GM12878 (cell line): ENCODE measurements at regions not wholly inside any gene's neighbourhood (a gene's known extent, or its start where the extent isn't known, plus 50 kb on each side); places are given as distances from the start of the nearest gene placed in this dataset.

Experiments
- ATAC-seq: fragments of 200-7000 bp; cut with Tn5 transposase; 3 replicates; pipeline ENCODE4 v1.9.1; 2020; ENCODE audit warnings: mild to moderate bottlenecking, moderate library complexity
- BruUV-seq: library from RNA; stranded (reverse); fragments of 400-500 nt; replicated peaks from 2 replicates; lab custom pipeline; 2021; lab: Mats Ljungman, UMichigan
- CTCF ChIA-PET: fragments of 300-600 bp; sonication (Branson Sonifier 250); formaldehyde crosslinking; extraction: SDS; loops from one replicate; lab custom pipeline; 2021; ENCODE audit warnings: inconsistent platforms; lab: Yijun Ruan, JAX
- POLR2A ChIA-PET: fragments of 350-600 bp; formaldehyde crosslinking; extraction: SDS; loops from one replicate; lab custom pipeline; 2021; ENCODE audit warnings: inconsistent platforms; lab: Charles Lee
- RAD21 ChIA-PET: fragments of 300-600 bp; sonication (Branson Sonifier 250); formaldehyde crosslinking; loops from one replicate; lab custom pipeline; 2023; ENCODE audit warnings: antibody characterized with exemption; ENCODE audit not compliant: unreplicated experiment; lab: Charles Lee
- SMC1A ChIA-PET: fragments of 300-600 bp; sonication (Branson Sonifier 250); formaldehyde crosslinking; loops from one replicate; lab custom pipeline; 2023; ENCODE audit not compliant: unreplicated experiment, uncharacterized antibody; lab: Charles Lee
- DNase-seq: peaks from one replicate; pipeline ENCODE4 v3.0.0-alpha.2; 2011; ENCODE audit warnings: low read depth, low spot score
- FAIRE-seq: peaks from 3 replicates; lab custom pipeline; 2011; peaks lifted over from hg19 to GRCh38; lab: Jason Lieb, UNC
- H2AFZ ChIP-seq: 2 replicates; pipeline ENCODE4 v1.6.0; 2011; ENCODE audit warnings: low read depth, low read length, control low read depth; ENCODE audit not compliant: control insufficient read depth
- H3K27ac ChIP-seq: 2 replicates; pipeline ENCODE4 v1.5.1; 2011; ENCODE audit warnings: control low read depth; ENCODE audit not compliant: control insufficient read depth, insufficient read depth
- H3K27me3 ChIP-seq, 2 experiments: replicated peaks in 1 of 2; 2 replicates each; pipeline versions ENCODE4 v1.6.0 to v1.6.1; 2011; ENCODE audit warnings: low read length in 1 of 2; ENCODE audit not compliant: control insufficient read depth in 2 of 2, insufficient read depth in 2 of 2
- H3K36me3 ChIP-seq, 2 experiments: 2 replicates each; pipeline ENCODE4 v1.5.1; 2011; ENCODE audit warnings: low read length in 1 of 2; ENCODE audit not compliant: control insufficient read depth in 2 of 2, insufficient read depth in 2 of 2
- H3K4me1 ChIP-seq: 2 replicates; pipeline ENCODE4 v1.6.1; 2011; ENCODE audit warnings: mild to moderate bottlenecking, low read length, moderate library complexity, mixed read lengths; ENCODE audit not compliant: control insufficient read depth, insufficient read depth
- H3K4me2 ChIP-seq: 2 replicates; pipeline ENCODE4 v1.6.0; 2011; ENCODE audit warnings: control low read depth; ENCODE audit not compliant: control insufficient read depth, insufficient read depth
- H3K4me3 ChIP-seq: fragments of 200-600 bp; sonication (generic); 2 replicates; pipeline ENCODE4 v1.5.1; 2016
- H3K79me2 ChIP-seq: 2 replicates; pipeline ENCODE4 v1.6.0; 2011; ENCODE audit warnings: low read length; ENCODE audit not compliant: control insufficient read depth, insufficient read depth
- H3K9ac ChIP-seq: 2 replicates; pipeline ENCODE4 v1.8.0; 2011; ENCODE audit warnings: low read length, control low read depth, mixed read lengths; ENCODE audit not compliant: control insufficient read depth, insufficient read depth
- H3K9me3 ChIP-seq: replicated peaks from 3 replicates; pipeline ENCODE4 v1.5.1; 2011; ENCODE audit warnings: mild to moderate bottlenecking, low read length; ENCODE audit not compliant: control insufficient read depth, insufficient read depth
- H4K20me1 ChIP-seq: 2 replicates; pipeline ENCODE4 v1.6.0; 2011; ENCODE audit not compliant: control insufficient read depth, insufficient read depth
- ATF7 ChIP-seq: fragments of 450-650 bp; IDR thresholded peaks from 2 replicates; pipeline ENCODE4 v1.6.1; 2016; ENCODE audit warnings: low read depth, mild to moderate bottlenecking
- BHLHE40 ChIP-seq, 2 experiments: fragments of 450-650 bp in 1 of 2; IDR thresholded peaks; 2 replicates each; pipeline ENCODE4 v1.6.1; 2011 to 2017; ENCODE audit warnings: low read depth in 2 of 2, borderline replicate concordance in 1 of 2, improper control_type of control experiment in 1 of 2, low read length in 1 of 2, mild to moderate bottlenecking in 1 of 2
- CHD2 ChIP-seq: IDR thresholded peaks from 2 replicates; pipeline ENCODE4 v1.6.1; 2011; ENCODE audit warnings: low read depth, low read length, improper control_type of control experiment, borderline replicate concordance
- JUNB ChIP-seq: IDR thresholded peaks from 2 replicates; pipeline ENCODE4 v1.6.1; 2016; ENCODE audit warnings: antibody characterized with exemption, mild to moderate bottlenecking
- PAX5 ChIP-seq: IDR thresholded peaks from 2 replicates; pipeline ENCODE4 v1.6.1; 2011; ENCODE audit warnings: low read depth, low read length, borderline replicate concordance
- PML ChIP-seq: IDR thresholded peaks from 2 replicates; pipeline ENCODE4 v1.6.1; 2012; ENCODE audit warnings: low read length, inconsistent platforms
- RELB ChIP-seq: fragments of 450-650 bp; IDR thresholded peaks from 2 replicates; pipeline ENCODE4 v1.6.1; 2017; ENCODE audit warnings: low read depth, mild to moderate bottlenecking, moderate library complexity
- SPI1 ChIP-seq: IDR thresholded peaks from 2 replicates; pipeline ENCODE4 v1.6.1; 2011; ENCODE audit warnings: low read depth, mild to moderate bottlenecking, low read length, moderate library complexity, borderline replicate concordance; ENCODE audit not compliant: insufficient read depth
- TCF12 ChIP-seq: IDR thresholded peaks from 2 replicates; pipeline ENCODE4 v1.6.1; 2011; ENCODE audit warnings: low read depth, mild to moderate bottlenecking, low read length
- ZNF687 ChIP-seq: fragments of 450-650 bp; IDR thresholded peaks from 2 replicates; pipeline ENCODE4 v1.6.1; 2017; ENCODE audit warnings: mild to moderate bottlenecking, moderate library complexity
- WGBS: methylation state at CpG from one replicate; pipeline ENCODE4 v1.1.6; 2016; ENCODE audit warnings: low lambda C conversion rate; ENCODE audit not compliant: insufficient replicate concordance, insufficient coverage; ENCODE audit errors: missing lambda C conversion rate; 5-methylcytosine and 5-hydroxymethylcytosine counted together
- in situ Hi-C: fragments of 300-500 bp; cut with MboI; formaldehyde crosslinking; loops from 9 replicates; pipeline ENCODE4 v1.14.3; 2018; ENCODE audit warnings: mixed read lengths
- intact Hi-C: fragments of 100-400 bp; cut with micrococcal nuclease; formaldehyde crosslinking; loops from one replicate; pipeline ENCODE4 v1.14.2; 2022; ENCODE audit not compliant: unreplicated experiment
- TF ChIP-seq, protein P1 (sequence below): fragments of 450-650 bp; IDR thresholded peaks from 2 replicates; pipeline ENCODE4 v1.6.1; 2017; ENCODE audit warnings: mild to moderate bottlenecking

DNA sequence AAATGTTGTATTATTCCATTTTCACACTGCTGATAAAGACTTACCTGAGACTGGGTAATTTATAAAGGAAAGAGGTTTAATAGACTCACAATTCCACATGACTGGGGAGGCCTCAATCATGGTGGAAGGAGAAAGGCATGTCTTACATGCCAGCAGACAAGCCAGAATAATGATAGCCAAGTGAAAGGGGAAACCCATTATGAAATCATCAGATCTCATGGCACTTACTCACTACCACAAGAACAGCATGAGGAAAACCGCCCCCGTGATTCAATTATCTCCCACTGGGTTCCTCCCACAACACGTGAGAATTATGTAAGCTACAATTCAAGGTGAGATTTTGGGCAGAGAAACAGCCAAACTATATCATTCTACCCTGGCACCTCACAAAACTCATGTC lies 2535.1 kb downstream of the ARAP2 start:
- in situ Hi-C loops (no loop called here), intact Hi-C loops (no loop called here)
- Histone ChIP-seq H4K20me1 (no peaks in the 10 kb centered on the region), H3K27me3 (no peaks in the 10 kb centered on the region), H3K27ac (no peak overlapping the region), H3K9ac (no peak overlapping the region), H3K36me3 (no peaks in the 10 kb centered on the region), H2AFZ (no peak overlapping the region), H3K79me2 (no peaks in the 10 kb centered on the region), H3K9me3 (no peaks in the 10 kb centered on the region; the same call in 2 of the 3 replicates), H3K4me1 (no peaks in the 10 kb centered on the region), H3K4me3 (no peak overlapping the region)
- DNase-seq (no peak), ATAC-seq (peak; percentile 58)
- CTCF ChIA-PET = interaction anchor here (0.6 kb wide), 1 partner anchor 8 kb away, joined by 3 read pairs; no protein-coding TSS in a partner anchor
- BruUV-seq = no TSS peak
- SMC1A ChIA-PET = no interaction called here
- RAD21 ChIA-PET = no interaction called here
- POLR2A ChIA-PET = no interaction called here
- WGBS = 22% methylated on average over 3 of the region's 3 CpGs
- TF ChIP-seq SPI1 (no peak), PAX5 (no peak), ATF7 (peak; percentile 31; the same call in 1 of the 2 replicates), BHLHE40 (IDR thresholded peaks at IDR 0.05; ENCODE audit: borderline replicate concordance in 1 of 2, low read depth in 2 of 2, low read length in 1 of 2) (peak; percentile 36 to 71; a peak in 2 of 4 replicates)
- TF ChIP-seq, all 136 proteins: peak for 2
- FAIRE-seq = no peak
- H3K4me2 ChIP-seq = no peak overlapping the region

DNA sequence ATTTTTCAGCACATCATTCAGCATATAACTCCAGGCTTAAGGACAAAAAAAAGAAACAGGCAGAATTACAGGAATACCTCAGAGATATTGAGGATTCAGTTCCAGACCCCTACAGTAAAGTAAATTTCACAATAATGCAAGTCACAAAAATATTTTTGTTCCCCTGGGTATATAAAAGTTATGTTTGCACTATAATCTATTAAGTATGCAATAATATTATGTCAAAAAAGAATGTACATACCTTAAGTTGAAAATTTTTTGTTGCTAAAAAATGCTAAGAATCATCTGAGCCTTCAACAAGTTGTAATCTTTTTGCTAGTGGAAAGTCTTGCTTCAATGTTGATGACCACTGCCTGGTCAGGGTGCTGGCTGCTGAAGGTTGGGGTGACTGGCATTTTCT lies 2532.5 kb downstream of the ARAP2 start:
- BruUV-seq = no TSS peak
- ChIA-PET RAD21 (no interaction called here), SMC1A (interaction anchor here (1.0 kb wide), 1 partner anchor 16 kb away, joined by 3 read pairs; no protein-coding TSS in a partner anchor)
- TF ChIP-seq PML = no peak
- TF ChIP-seq, protein P1, sequence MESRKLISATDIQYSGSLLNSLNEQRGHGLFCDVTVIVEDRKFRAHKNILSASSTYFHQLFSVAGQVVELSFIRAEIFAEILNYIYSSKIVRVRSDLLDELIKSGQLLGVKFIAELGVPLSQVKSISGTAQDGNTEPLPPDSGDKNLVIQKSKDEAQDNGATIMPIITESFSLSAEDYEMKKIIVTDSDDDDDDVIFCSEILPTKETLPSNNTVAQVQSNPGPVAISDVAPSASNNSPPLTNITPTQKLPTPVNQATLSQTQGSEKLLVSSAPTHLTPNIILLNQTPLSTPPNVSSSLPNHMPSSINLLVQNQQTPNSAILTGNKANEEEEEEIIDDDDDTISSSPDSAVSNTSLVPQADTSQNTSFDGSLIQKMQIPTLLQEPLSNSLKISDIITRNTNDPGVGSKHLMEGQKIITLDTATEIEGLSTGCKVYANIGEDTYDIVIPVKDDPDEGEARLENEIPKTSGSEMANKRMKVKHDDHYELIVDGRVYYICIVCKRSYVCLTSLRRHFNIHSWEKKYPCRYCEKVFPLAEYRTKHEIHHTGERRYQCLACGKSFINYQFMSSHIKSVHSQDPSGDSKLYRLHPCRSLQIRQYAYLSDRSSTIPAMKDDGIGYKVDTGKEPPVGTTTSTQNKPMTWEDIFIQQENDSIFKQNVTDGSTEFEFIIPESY = no peak
- no peak for TF ChIP-seq JUNB
- no peak for TF ChIP-seq TCF12
- TF ChIP-seq RELB = no peak
- TF ChIP-seq ZNF687 = no peak
- no peak for TF ChIP-seq CHD2

More for the DNA sequence above, 2532.5 kb downstream of the ARAP2 start:
- Histone ChIP-seq H3K9me3 (no peaks in the 10 kb centered on the region; the same call in 2 of the 3 replicates), H3K4me3 (no peak overlapping the region), H2AFZ (no peak overlapping the region), H3K4me2 (no peak overlapping the region), H3K79me2 (no peaks in the 10 kb centered on the region), H3K27me3 (no peaks in the 10 kb centered on the region), H3K4me1 (no peaks in the 10 kb centered on the region), H3K27ac (no peak overlapping the region), H3K9ac (no peak overlapping the region), H3K36me3 (no peaks in the 10 kb centered on the region), H4K20me1 (no peaks in the 10 kb centered on the region)
- CTCF ChIA-PET = no interaction called here
- FAIRE-seq (no peak), DNase-seq (no peak), ATAC-seq (no peak)
- in situ Hi-C loops (no loop called here), intact Hi-C loops (no loop called here)
- POLR2A ChIA-PET = no interaction called here
